NT2/D1 (cell line): ENCODE measurements at regions not wholly inside any gene's neighbourhood (a gene's known extent, or its start where the extent isn't known, plus 50 kb on each side); places are given as distances from the start of the nearest gene placed in this dataset.

Experiments used
- YY1 ChIP-seq: IDR thresholded peaks from 2 replicates; pipeline ENCODE4 v1.6.1; 2011; ENCODE audit not compliant: insufficient read length, insufficient read depth
- ZNF274 ChIP-seq: IDR thresholded peaks from 2 replicates; pipeline ENCODE4 v1.6.1; 2011; ENCODE audit warnings: mild to moderate bottlenecking, low read depth, low read length

GRCh38 chr10:128631801-128632241, 505.6 kb upstream of the MKI67 start:
- TF ChIP-seq ZNF274 (no peak), YY1 (no peak)
